ENCODE measurements at regions not wholly inside any gene's neighbourhood (a gene's known extent, or its start where the extent isn't known, plus 50 kb on each side); places are given as distances from the start of the nearest gene placed in this dataset.

GRCh38 chr5:13552361-13552760, 392.1 kb downstream of the DNAH5 start:
- Mint-ChIP-seq H3K36me3 (ENCODE audit: low read depth, unreplicated experiment) (no peaks in the 10 kb centered on the region), H3K9me3 (ENCODE audit: unreplicated experiment) (no peaks in the 10 kb centered on the region), H3K27me3 (ENCODE audit: unreplicated experiment) (no peaks in the 10 kb centered on the region), H3K4me3 (ENCODE audit: unreplicated experiment) (no peak overlapping the region), H3K4me1 (ENCODE audit: unreplicated experiment) (peaks cover 10% of the 10 kb centered on the region), H3K27ac (ENCODE audit: unreplicated experiment) (no peak overlapping the region)
- no peak for TF ChIP-seq CTCF (IDR thresholded peaks at IDR 0.05; ENCODE audit: unreplicated experiment)
- DNase-seq (ENCODE audit: low spot score), result no peak

- Mint-ChIP-seq H3K27me3 (ENCODE audit: unreplicated experiment) (no peaks in the 10 kb centered on the region), H3K4me3 (ENCODE audit: unreplicated experiment) (no peak overlapping the region), H3K9me3 (ENCODE audit: unreplicated experiment) (no peaks in the 10 kb centered on the region), H3K27ac (ENCODE audit: unreplicated experiment) (no peak overlapping the region), H3K4me1 (ENCODE audit: unreplicated experiment) (peaks cover 10% of the 10 kb centered on the region), H3K36me3 (ENCODE audit: low read depth, unreplicated experiment) (no peaks in the 10 kb centered on the region)
- no peak for DNase-seq (ENCODE audit: low spot score)
- TF ChIP-seq CTCF (IDR thresholded peaks at IDR 0.05; ENCODE audit: unreplicated experiment), result no peak
These were observed 392.8 kb downstream of the DNAH5 start for GRCh38 chr5:13551645-13552044.

GRCh38 chr5:13540168-13540750, 404.2 kb downstream of the DNAH5 start:
- Mint-ChIP-seq H3K4me3 (ENCODE audit: unreplicated experiment) (no peak overlapping the region), H3K27me3 (ENCODE audit: unreplicated experiment) (no peaks in the 10 kb centered on the region), H3K27ac (ENCODE audit: unreplicated experiment) (no peak overlapping the region), H3K9me3 (ENCODE audit: unreplicated experiment) (peaks cover 3% of the 10 kb centered on the region), H3K4me1 (ENCODE audit: unreplicated experiment) (peaks cover 3% of the 10 kb centered on the region), H3K36me3 (ENCODE audit: low read depth, unreplicated experiment) (no peaks in the 10 kb centered on the region)
- no peak for DNase-seq (ENCODE audit: low spot score)
- TF ChIP-seq CTCF (IDR thresholded peaks at IDR 0.05; ENCODE audit: unreplicated experiment), result no peak

- TF ChIP-seq CTCF (IDR thresholded peaks at IDR 0.05; ENCODE audit: unreplicated experiment), result no peak
- Mint-ChIP-seq H3K27me3 (ENCODE audit: unreplicated experiment) (peaks cover 2% of the 10 kb centered on the region), H3K4me1 (ENCODE audit: unreplicated experiment) (peaks cover 3% of the 10 kb centered on the region), H3K36me3 (ENCODE audit: low read depth, unreplicated experiment) (no peaks in the 10 kb centered on the region), H3K27ac (ENCODE audit: unreplicated experiment) (no peak overlapping the region), H3K9me3 (ENCODE audit: unreplicated experiment) (no peaks in the 10 kb centered on the region), H3K4me3 (ENCODE audit: unreplicated experiment) (no peak overlapping the region)
- no peak for DNase-seq (ENCODE audit: low spot score)
These were observed 407.6 kb downstream of the DNAH5 start for GRCh38 chr5:13536933-13537332.

GRCh38 chr5:13533833-13534232, 410.7 kb downstream of the DNAH5 start:
- Mint-ChIP-seq H3K9me3 (ENCODE audit: unreplicated experiment) (no peaks in the 10 kb centered on the region), H3K27ac (ENCODE audit: unreplicated experiment) (no peak overlapping the region), H3K4me3 (ENCODE audit: unreplicated experiment) (no peak overlapping the region), H3K4me1 (ENCODE audit: unreplicated experiment) (no peaks in the 10 kb centered on the region), H3K27me3 (ENCODE audit: unreplicated experiment) (peaks cover 2% of the 10 kb centered on the region), H3K36me3 (ENCODE audit: low read depth, unreplicated experiment) (no peaks in the 10 kb centered on the region)
- no peak for DNase-seq (ENCODE audit: low spot score)
- TF ChIP-seq CTCF (IDR thresholded peaks at IDR 0.05; ENCODE audit: unreplicated experiment), result no peak
